AG04449 (cell line): ENCODE measurements at regions not wholly inside any gene's neighbourhood (a gene's known extent, or its start where the extent isn't known, plus 50 kb on each side); places are given as distances from the start of the nearest gene placed in this dataset.

Source experiments
- CTCF ChIA-PET: fragments of 350-600 bp; formaldehyde crosslinking; extraction: SDS; loops from one replicate; lab custom pipeline; 2021; ENCODE audit warnings: antibody characterized with exemption; lab: Yijun Ruan, JAX
- POLR2A ChIA-PET: fragments of 400-600, 350-600 bp; formaldehyde crosslinking; extraction: SDS; loops from one replicate; lab custom pipeline; 2020; ENCODE audit warnings: antibody characterized with exemption, inconsistent platforms; lab: Yijun Ruan, JAX
- DNase-seq: peaks from one replicate; pipeline ENCODE4 v3.0.0-alpha.2; 2010; ENCODE audit warnings: low read depth, low spot score
- H3K4me3 ChIP-seq: 2 replicates; pipeline ENCODE4 v1.5.1; 2011; ENCODE audit warnings: low read depth, mild to moderate bottlenecking, control low read depth, low read length
- CTCF ChIP-seq: IDR thresholded peaks from one replicate; pipeline ENCODE4 v1.5.1; 2011; ENCODE audit warnings: mild to moderate bottlenecking, moderate library complexity, low read length, control low read depth, inconsistent platforms; ENCODE audit not compliant: insufficient read depth; ENCODE audit errors: missing control alignments

- ChIA-PET CTCF (no interaction called here), POLR2A (no interaction called here)
- no peak overlapping the region for H3K4me3 ChIP-seq
- no peak for TF ChIP-seq CTCF
- no peak for DNase-seq
These were observed 475.3 kb upstream of the RIOK2 start for GRCh38 chr5:97658116-97658900.

- no peak for TF ChIP-seq CTCF
- no peak for DNase-seq
- no peak overlapping the region for H3K4me3 ChIP-seq
- POLR2A ChIA-PET, result no interaction called here
- CTCF ChIA-PET, result no interaction called here
These were observed 483.7 kb upstream of the RIOK2 start for GRCh38 chr5:97666783-97667182.

- POLR2A ChIA-PET, result no interaction called here
- CTCF ChIA-PET, result interaction anchor here (1.3 kb wide), 2 partner anchors 69 to 439 kb away, joined by 3 to 4 read pairs; no protein-coding TSS in a partner anchor
- no peak overlapping the region for H3K4me3 ChIP-seq
- no peak for TF ChIP-seq CTCF
- DNase-seq, result no peak
These were observed 487.4 kb upstream of the RIOK2 start for GRCh38 chr5:97670447-97670846.

GRCh38 chr5:97676608-97677007 is 493.6 kb upstream of the RIOK2 start:
- CTCF ChIA-PET, result no interaction called here
- POLR2A ChIA-PET, result no interaction called here
- no peak for TF ChIP-seq CTCF
- H3K4me3 ChIP-seq, result no peak overlapping the region
- DNase-seq, result no peak

- no peak overlapping the region for H3K4me3 ChIP-seq
- POLR2A ChIA-PET, result no interaction called here
- CTCF ChIA-PET, result no interaction called here
- no peak for DNase-seq
- TF ChIP-seq CTCF, result no peak
These were observed 511.0 kb upstream of the RIOK2 start for GRCh38 chr5:97694091-97694490.

- ChIA-PET CTCF (no interaction called here), POLR2A (no interaction called here)
- no peak overlapping the region for H3K4me3 ChIP-seq
- no peak for DNase-seq
- no peak for TF ChIP-seq CTCF
These were observed 531.4 kb upstream of the RIOK2 start for GRCh38 chr5:97714424-97714823.
